ENCODE measurements at regions not wholly inside any gene's neighbourhood (a gene's known extent, or its start where the extent isn't known, plus 50 kb on each side); places are given as distances from the start of the nearest gene placed in this dataset.

- no peak for DNase-seq (ENCODE audit: unreplicated experiment)
- CTCF ChIA-PET: no interaction called here
- Mint-ChIP-seq H3K36me3 (ENCODE audit: insufficient read depth, unreplicated experiment) (no peaks in the 10 kb centered on the region), H3K4me1 (ENCODE audit: insufficient read depth, unreplicated experiment) (no peaks in the 10 kb centered on the region), H3K27me3 (ENCODE audit: insufficient read depth, unreplicated experiment) (no peaks in the 10 kb centered on the region), H3K27ac (ENCODE audit: low read depth, unreplicated experiment) (no peak overlapping the region), H3K4me3 (ENCODE audit: unreplicated experiment) (no peak overlapping the region), H3K9me3 (ENCODE audit: unreplicated experiment) (peaks cover 9% of the 10 kb centered on the region)
- intact Hi-C loops (cut with micrococcal nuclease): no loop called here
- TF ChIP-seq CTCF (IDR thresholded peaks at IDR 0.05; ENCODE audit: unreplicated experiment): no peak
- BruUV-seq (replicated peaks): no TSS peak
- POLR2A ChIA-PET: no interaction called here
Measured at GRCh38 chr3:178288074-178288473, 248.2 kb upstream of the KCNMB2 start.

GRCh38 chr3:178289544-178290160 is 246.6 kb upstream of the KCNMB2 start:
- no peak for DNase-seq (ENCODE audit: unreplicated experiment)
- no peak for TF ChIP-seq CTCF (IDR thresholded peaks at IDR 0.05; ENCODE audit: unreplicated experiment)
- Mint-ChIP-seq H3K27me3 (ENCODE audit: insufficient read depth, unreplicated experiment) (no peaks in the 10 kb centered on the region), H3K9me3 (ENCODE audit: unreplicated experiment) (peaks cover 8% of the 10 kb centered on the region), H3K4me1 (ENCODE audit: insufficient read depth, unreplicated experiment) (no peaks in the 10 kb centered on the region), H3K4me3 (ENCODE audit: unreplicated experiment) (no peak overlapping the region), H3K36me3 (ENCODE audit: insufficient read depth, unreplicated experiment) (no peaks in the 10 kb centered on the region), H3K27ac (ENCODE audit: low read depth, unreplicated experiment) (no peak overlapping the region)
- intact Hi-C loops (cut with micrococcal nuclease): no loop called here
- ChIA-PET POLR2A (interaction anchor here (0.7 kb wide), 1 partner anchor 687 kb away, joined by 3 read pairs; no protein-coding TSS in a partner anchor), CTCF (no interaction called here)
- BruUV-seq (replicated peaks): no TSS peak

GRCh38 chr3:178291574-178292370 is 244.5 kb upstream of the KCNMB2 start:
- Mint-ChIP-seq H3K9me3 (ENCODE audit: unreplicated experiment) (peaks cover 8% of the 10 kb centered on the region), H3K27me3 (ENCODE audit: insufficient read depth, unreplicated experiment) (no peaks in the 10 kb centered on the region), H3K4me3 (ENCODE audit: unreplicated experiment) (no peak overlapping the region), H3K4me1 (ENCODE audit: insufficient read depth, unreplicated experiment) (no peaks in the 10 kb centered on the region), H3K27ac (ENCODE audit: low read depth, unreplicated experiment) (no peak overlapping the region), H3K36me3 (ENCODE audit: insufficient read depth, unreplicated experiment) (no peaks in the 10 kb centered on the region)
- TF ChIP-seq CTCF (IDR thresholded peaks at IDR 0.05; ENCODE audit: unreplicated experiment): no peak
- ChIA-PET POLR2A (interaction anchor here (0.7 kb wide), 1 partner anchor 55 kb away, joined by 3 read pairs; no protein-coding TSS in a partner anchor), CTCF (no interaction called here)
- intact Hi-C loops (cut with micrococcal nuclease): no loop called here
- BruUV-seq (replicated peaks): no TSS peak
- no peak for DNase-seq (ENCODE audit: unreplicated experiment)

GRCh38 chr3:178295292-178295912 is 240.8 kb upstream of the KCNMB2 start:
- Mint-ChIP-seq H3K9me3 (ENCODE audit: unreplicated experiment) (no peaks in the 10 kb centered on the region), H3K4me3 (ENCODE audit: unreplicated experiment) (no peak overlapping the region), H3K27ac (ENCODE audit: low read depth, unreplicated experiment) (no peak overlapping the region), H3K4me1 (ENCODE audit: insufficient read depth, unreplicated experiment) (no peaks in the 10 kb centered on the region), H3K27me3 (ENCODE audit: insufficient read depth, unreplicated experiment) (no peaks in the 10 kb centered on the region), H3K36me3 (ENCODE audit: insufficient read depth, unreplicated experiment) (no peaks in the 10 kb centered on the region)
- CTCF ChIA-PET: interaction anchor here (0.6 to 0.7 kb wide), 2 partner anchors 859 to 1425 kb away, joined by 3 to 4 read pairs; no protein-coding TSS in a partner anchor
- no peak for DNase-seq (ENCODE audit: unreplicated experiment)
- intact Hi-C loops (cut with micrococcal nuclease): no loop called here
- POLR2A ChIA-PET: no interaction called here
- no TSS peak for BruUV-seq (replicated peaks)
- TF ChIP-seq CTCF (IDR thresholded peaks at IDR 0.05; ENCODE audit: unreplicated experiment): no peak
